Lung (tissue), 11 donors: ENCODE measurements at regions not wholly inside any gene's neighbourhood (a gene's known extent, or its start where the extent isn't known, plus 50 kb on each side); places are given as distances from the start of the nearest gene placed in this dataset.

Source experiments
- ATAC-seq: fragments of 200-7000 bp; cut with Tn5 transposase; one replicate; pipeline ENCODE4 v1.9.1; 2020; ENCODE audit warnings: moderate number of reproducible peaks; ENCODE audit not compliant: insufficient read depth, low FRiP score
- DNase-seq, 3 donors: peaks; one replicate each; pipeline ENCODE4 v3.0.0-alpha.2; 2013 to 2017
- H3K27ac ChIP-seq, 2 donors: one replicate each; pipeline ENCODE4 v1.5.1; 2013; ENCODE audit warnings: mild to moderate bottlenecking in 2 of 2, moderate library complexity in 2 of 2, control low read depth in 1 of 2, inconsistent platforms in 1 of 2, low read depth in 1 of 2, low read length in 1 of 2
- H3K27me3 ChIP-seq, 3 donors: one replicate each; pipeline ENCODE4 v1.5.1; 2013; ENCODE audit warnings: low read length in 2 of 3; ENCODE audit not compliant: control insufficient read depth in 3 of 3, insufficient read depth in 3 of 3
- H3K36me3 ChIP-seq, 4 donors: one replicate each; pipeline ENCODE4 v1.5.1; 2013; ENCODE audit warnings: low read length in 4 of 4, mild to moderate bottlenecking in 1 of 4, moderate library complexity in 1 of 4; ENCODE audit not compliant: control insufficient read depth in 4 of 4, insufficient read depth in 4 of 4
- H3K4me1 ChIP-seq, 5 donors: one replicate each; pipeline ENCODE4 v1.5.1; 2013; ENCODE audit warnings: low read length in 5 of 5, mild to moderate bottlenecking in 2 of 5, moderate library complexity in 1 of 5; ENCODE audit not compliant: control insufficient read depth in 5 of 5, insufficient read depth in 5 of 5
- H3K4me3 ChIP-seq: one replicate; pipeline ENCODE4 v1.5.1; 2013; ENCODE audit warnings: mild to moderate bottlenecking, control low read depth, moderate library complexity
- H3K9ac ChIP-seq, 2 donors: one replicate each; pipeline ENCODE4 v1.5.1; 2013; ENCODE audit warnings: low read length in 2 of 2, control low read depth in 1 of 2; ENCODE audit not compliant: insufficient read depth in 1 of 2
- H3K9me3 ChIP-seq, 4 donors: one replicate each; pipeline ENCODE4 v1.5.1; 2013; ENCODE audit warnings: low read length in 3 of 4, mild to moderate bottlenecking in 1 of 4, moderate library complexity in 1 of 4; ENCODE audit not compliant: control insufficient read depth in 4 of 4, insufficient read depth in 3 of 4
- CTCF ChIP-seq: IDR thresholded peaks from 2 replicates; pipeline ENCODE4 v1.5.1; 2012; ENCODE audit warnings: mild to moderate bottlenecking; ENCODE audit errors: control extremely low read depth, extremely low read depth
- WGBS, 2 donors: extraction: QIAGEN DNeasy Blood & Tissue Kit; methylation state at CpG; one replicate each; pipeline ENCODE4 v1.1.7; 2013; 5-methylcytosine and 5-hydroxymethylcytosine counted together
- donor health status: control.
- donor health status: control.
- donor health status: Bipolar disorder and iron deficiency.
- donor health status: healthy.
- donor health status: DM: yes; HTN: yes; CAD: no.

DNA sequence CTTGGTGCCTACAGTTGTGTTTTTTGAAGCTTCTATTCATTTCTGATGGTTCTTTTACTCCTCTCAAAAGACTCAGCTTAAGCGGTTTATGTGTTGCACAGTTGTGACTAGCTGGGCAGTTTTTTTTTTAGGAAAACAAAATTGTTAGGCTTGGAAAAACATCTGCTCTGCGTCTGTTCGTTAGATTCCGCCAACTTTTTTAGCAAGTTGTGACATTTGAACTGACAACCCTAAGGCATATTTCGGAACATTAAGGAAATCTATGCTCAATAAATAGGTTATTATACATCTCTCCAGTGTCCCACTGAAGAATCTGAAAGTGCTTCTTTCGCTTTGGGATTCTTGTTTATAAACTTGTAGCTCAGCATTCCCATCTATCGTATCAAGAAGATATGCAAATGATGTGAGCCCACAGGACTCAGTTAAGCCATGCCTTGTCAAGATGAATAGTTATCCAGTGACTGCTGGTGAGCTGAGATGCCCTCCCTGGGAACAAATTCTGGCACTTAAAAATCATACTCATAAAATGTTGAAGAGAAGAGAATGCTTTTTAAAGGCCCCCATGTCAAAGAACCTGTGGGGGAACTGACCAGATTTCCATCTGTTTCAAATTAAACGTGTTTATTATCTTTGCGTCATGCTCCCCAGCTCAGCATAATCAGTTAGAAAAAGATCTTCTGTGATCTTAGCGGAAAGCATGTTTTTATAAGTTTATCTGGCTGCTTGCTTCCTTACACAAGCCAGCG lies 109.0 kb upstream of the FAM20A start:
- ATAC-seq = no peak
- H3K27me3 ChIP-seq = no peaks in the 10 kb centered on the region
- TF ChIP-seq CTCF = no peak
- H3K9ac ChIP-seq = peak overlapping the region in 1 of 2 donors; percentile 35
- no peaks in the 10 kb centered on the region for H3K36me3 ChIP-seq
- H3K9me3 ChIP-seq = no peaks in the 10 kb centered on the region
- no peak overlapping the region for H3K4me3 ChIP-seq
- peak in 2 of 3 donors; percentile 64 to 74 for DNase-seq
- H3K4me1 ChIP-seq = peaks cover 0 to 6% (median 4%) of the 10 kb centered on the region in 5 donors
- H3K27ac ChIP-seq = no peak overlapping the region
- 63 to 76% methylated on average over 11 of the region's 11 CpGs for WGBS, 2 donors

GRCh38 chr17:68709461-68709860 lies 108.3 kb upstream of the FAM20A start:
- 88 to 89% methylated on average over 6 of the region's 6 CpGs for WGBS, 2 donors
- Histone ChIP-seq H3K27ac (no peak overlapping the region), H3K9ac (no peak overlapping the region), H3K27me3 (no peaks in the 10 kb centered on the region), H3K4me3 (no peak overlapping the region), H3K36me3 (no peaks in the 10 kb centered on the region), H3K9me3 (no peaks in the 10 kb centered on the region), H3K4me1 (peaks cover 0 to 6% (median 4%) of the 10 kb centered on the region in 5 donors)
- DNase-seq (no peak), ATAC-seq (no peak)
- TF ChIP-seq CTCF = no peak

- DNase-seq (no peak), ATAC-seq (no peak)
- no peak overlapping the region for H3K27ac ChIP-seq
These were observed 105.9 kb upstream of the FAM20A start for GRCh38 chr17:68707031-68707430.

More at GRCh38 chr17:68707031-68707430, 105.9 kb upstream of the FAM20A start:
- WGBS, 2 donors = 91 to 95% methylated on average over 4 of the region's 4 CpGs
- Histone ChIP-seq H3K27me3 (no peaks in the 10 kb centered on the region), H3K9ac (no peak overlapping the region), H3K36me3 (no peaks in the 10 kb centered on the region), H3K9me3 (no peaks in the 10 kb centered on the region), H3K4me3 (no peak overlapping the region), H3K4me1 (peaks cover 0 to 6% (median 4%) of the 10 kb centered on the region in 5 donors)
- no peak for TF ChIP-seq CTCF
